GM23338 (cell line): ENCODE measurements at regions not wholly inside any gene's neighbourhood (a gene's known extent, or its start where the extent isn't known, plus 50 kb on each side); places are given as distances from the start of the nearest gene placed in this dataset.

Source experiments
- CTCF ChIP-seq, 2 experiments: fragments of 200-600 bp in 1 of 2; sonication (generic) in 1 of 2; conservative IDR thresholded peaks; 2 replicates each; pipeline versions ENCODE4 v1.5.1 to v1.6.1; 2016 to 2017; ENCODE audit warnings: antibody characterized with exemption in 2 of 2, low read depth in 2 of 2, mild to moderate bottlenecking in 2 of 2, moderate library complexity in 1 of 2
- ETS1 ChIP-seq: IDR thresholded peaks from 2 replicates; pipeline ENCODE4 v1.6.1; 2016; ENCODE audit warnings: antibody characterized with exemption
- EZH2 ChIP-seq: fragments of 200-600 bp; sonication (generic); IDR thresholded peaks from one replicate; pipeline ENCODE4 v1.8.0; 2017; ENCODE audit warnings: antibody characterized with exemption, mild to moderate bottlenecking, low read depth; ENCODE audit not compliant: unreplicated experiment
- EZH2phosphoT487 ChIP-seq: fragments of 200-600 bp; sonication (generic); IDR thresholded peaks from one replicate; pipeline ENCODE4 v1.8.1; 2018; ENCODE audit warnings: antibody characterized with exemption; ENCODE audit not compliant: unreplicated experiment
- POLR2AphosphoS5 ChIP-seq: IDR thresholded peaks from 2 replicates; pipeline ENCODE4 v1.6.1; 2016; ENCODE audit warnings: antibody characterized with exemption, low read depth
- REST ChIP-seq: IDR thresholded peaks from one replicate; pipeline ENCODE4 v1.6.1; 2018; ENCODE audit warnings: antibody characterized with exemption; ENCODE audit not compliant: unreplicated experiment

GRCh38 chr1:200282497-200283122 is 127.2 kb downstream of the ZNF281 start:
- no peak for TF ChIP-seq CTCF (conservative IDR thresholded peaks at IDR 0.05; ENCODE audit: low read depth in 2 of 2)
- TF ChIP-seq POLR2AphosphoS5: no peak
- no peak for TF ChIP-seq EZH2
- TF ChIP-seq REST: no peak
- no peak for TF ChIP-seq ETS1
- no peak for TF ChIP-seq EZH2phosphoT487
